Fibroblast of peridontal ligament (primary cell): ENCODE measurements at regions not wholly inside any gene's neighbourhood (a gene's known extent, or its start where the extent isn't known, plus 50 kb on each side); places are given as distances from the start of the nearest gene placed in this dataset.
A peak's percentile ranks its signal among the peaks of the same experiment; 100 is the strongest.

Experiments
- DNase-seq: peaks from one replicate; pipeline ENCODE4 v3.0.0-alpha.2; 2010; ENCODE audit errors: extremely low read depth

DNA sequence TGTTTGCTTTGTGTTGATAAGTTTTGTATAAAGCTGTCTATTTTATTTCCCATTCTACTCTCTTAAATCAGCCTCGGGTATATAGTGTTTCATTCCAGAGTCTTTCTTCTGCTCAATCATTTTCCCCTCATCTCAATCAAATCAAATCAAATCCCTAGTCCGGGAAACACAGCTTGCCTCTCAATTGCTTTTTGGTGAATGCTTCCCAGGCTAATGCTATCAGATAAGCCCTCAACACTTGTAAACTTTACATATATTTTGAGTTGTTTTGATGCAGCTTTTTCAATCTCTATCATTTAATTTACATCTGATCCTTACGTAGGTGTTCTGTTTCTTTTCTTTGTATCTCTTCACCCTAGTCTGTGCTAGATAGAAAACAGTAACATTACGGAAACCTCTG is 416.7 kb upstream of the PDE3A start:
- no peak for DNase-seq

DNA sequence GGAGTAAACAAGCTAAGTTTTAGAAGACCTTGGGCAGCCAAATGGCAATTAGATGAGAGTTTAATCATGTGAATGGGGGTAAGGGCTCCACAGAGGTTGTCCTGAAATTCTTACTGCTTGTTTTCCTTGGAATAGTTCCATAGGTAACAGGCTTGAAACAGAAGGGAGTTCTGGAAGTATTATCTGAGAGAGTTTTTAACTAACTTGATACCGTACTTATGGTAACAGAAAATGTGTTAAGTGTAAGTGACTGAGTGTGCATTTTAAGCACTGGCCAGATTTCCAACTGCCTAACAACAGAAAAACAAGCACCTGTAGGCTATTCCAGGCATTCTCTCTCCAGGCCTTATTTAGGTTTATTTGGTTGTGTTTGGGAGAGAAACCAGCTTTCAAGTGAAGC is 414.6 kb upstream of the PDE3A start:
- no peak for DNase-seq

DNA sequence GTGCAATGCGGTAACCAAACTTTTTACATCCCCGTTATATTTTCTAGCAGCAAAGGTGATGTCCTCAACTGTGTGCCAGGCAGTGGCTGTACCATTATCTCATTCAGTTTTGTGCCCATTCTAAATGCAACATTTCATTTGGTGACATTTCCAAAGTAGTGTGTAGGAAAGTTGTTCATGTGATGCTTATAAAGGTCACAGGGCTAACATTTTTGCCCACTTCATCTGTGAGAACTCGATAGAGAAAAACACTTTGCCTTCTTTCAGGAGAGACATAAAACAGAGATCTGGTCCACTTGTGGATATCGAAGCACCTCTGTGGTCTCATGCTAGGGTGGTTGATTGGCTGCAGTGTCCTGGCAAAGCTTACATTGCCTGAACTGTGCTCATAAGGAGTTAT is 414.2 kb upstream of the PDE3A start:
- no peak for DNase-seq

DNA sequence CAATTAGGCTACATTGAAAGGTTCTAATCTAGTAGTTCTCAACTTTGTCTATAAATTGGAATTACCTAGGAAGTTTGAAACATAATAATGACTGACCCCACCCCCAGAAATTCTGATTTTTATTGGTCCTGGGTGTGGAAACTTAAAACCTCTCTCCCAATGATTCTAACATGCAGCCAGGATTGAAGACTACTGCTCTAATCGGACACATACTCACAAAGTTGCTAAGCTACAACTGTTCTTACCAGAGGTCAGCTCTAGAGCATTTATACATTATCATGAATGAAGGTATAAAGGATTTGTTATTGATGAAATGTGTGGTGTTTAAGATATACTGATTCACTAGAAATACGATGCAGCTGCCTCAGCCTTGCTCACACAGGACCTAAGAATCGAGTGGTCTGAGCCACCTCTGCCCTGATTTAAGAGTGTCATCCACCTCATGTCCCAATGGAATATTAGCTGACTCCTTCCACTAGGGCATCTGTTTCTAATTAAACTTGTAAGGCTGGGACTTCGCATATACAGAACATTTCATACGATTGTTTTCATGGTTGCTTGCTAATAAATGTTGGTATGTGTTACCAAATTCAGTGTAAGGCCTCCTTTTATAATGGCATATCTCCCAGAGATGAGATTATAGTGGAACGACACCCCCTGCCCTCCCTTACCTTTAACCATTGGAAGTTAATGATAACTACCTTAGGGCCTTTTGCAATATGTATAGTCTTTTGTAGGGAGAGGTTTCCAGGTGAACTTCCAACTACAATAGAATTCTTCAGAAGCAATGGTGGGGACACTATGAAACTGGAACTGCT is 410.8 kb upstream of the PDE3A start:
- peak; percentile 38 for DNase-seq

DNA sequence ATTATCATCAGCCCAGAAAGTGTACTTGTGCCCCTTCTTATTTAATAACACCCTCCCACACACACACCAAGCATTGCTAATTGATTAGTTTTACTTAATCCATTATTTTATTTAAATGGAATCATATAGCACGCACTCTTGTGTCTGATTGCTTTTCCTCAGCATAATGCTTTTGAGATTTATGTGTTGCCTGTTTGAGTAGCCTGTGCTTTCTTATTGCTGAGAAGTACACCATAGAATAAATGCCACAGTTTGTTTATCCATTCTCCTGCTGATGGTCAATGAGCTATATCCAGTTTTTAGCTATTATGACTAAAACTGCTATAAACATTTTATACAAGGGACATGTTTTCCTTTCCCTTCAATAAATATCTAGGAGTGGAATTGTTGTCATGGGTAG is 409.9 kb upstream of the PDE3A start:
- DNase-seq = no peak

DNA sequence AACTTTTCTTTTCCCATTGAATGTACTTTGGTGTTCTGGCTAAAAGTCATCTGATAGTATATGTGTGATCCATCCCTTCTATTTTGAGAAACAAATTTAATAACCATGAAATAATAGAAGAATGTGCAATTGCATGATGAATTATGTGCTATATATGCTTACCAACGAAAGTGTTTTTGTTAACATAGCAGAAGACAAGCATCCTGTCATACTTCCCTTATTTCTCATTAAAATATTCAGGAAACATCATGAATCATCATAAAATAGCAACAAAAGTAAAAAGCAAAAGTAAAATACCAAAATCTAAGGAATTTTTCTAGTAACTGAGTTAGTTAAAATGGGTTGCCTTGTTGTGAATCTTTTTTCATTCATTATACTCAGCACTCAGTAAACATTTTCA is 409.0 kb upstream of the PDE3A start:
- DNase-seq = peak; percentile 17

DNA sequence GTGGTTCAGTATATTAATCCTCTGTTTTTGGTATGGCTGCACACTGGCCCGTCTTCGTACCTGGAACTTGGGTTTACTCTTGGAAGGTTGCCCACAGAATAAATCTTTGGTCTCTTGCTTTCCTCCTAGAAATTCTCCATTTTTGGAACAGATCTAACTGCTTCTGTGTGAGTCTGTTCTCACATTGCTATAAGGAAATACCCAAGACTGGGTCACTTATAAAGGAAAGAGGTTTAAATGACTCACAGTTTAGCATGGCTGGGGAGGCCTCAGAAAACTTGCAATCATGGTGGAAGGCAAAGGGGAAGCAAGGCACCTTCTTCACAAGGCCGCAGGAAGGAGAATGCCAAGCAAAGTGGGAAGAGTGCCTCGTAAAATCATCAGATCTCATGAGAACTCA is 407.8 kb upstream of the PDE3A start:
- DNase-seq = no peak

DNA sequence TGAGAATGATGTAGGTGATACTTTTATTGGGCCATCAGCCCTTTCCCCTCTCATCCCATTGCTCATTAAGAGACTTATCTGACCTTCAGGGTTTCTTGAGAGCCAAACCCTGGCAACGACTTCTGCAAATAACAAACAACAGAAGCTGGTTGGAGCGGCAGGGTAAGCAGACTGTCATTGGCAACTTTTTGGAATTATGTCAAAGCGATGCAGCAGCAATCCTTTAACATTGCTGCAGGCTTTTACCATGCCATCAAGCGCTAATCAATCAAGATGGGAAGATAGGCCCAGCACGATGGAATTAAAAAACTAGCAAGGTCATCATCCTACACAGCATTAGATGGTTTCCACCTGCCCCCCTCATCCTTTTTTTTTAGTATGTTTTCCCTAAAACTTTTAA is 406.1 kb upstream of the PDE3A start:
- no peak for DNase-seq

DNA sequence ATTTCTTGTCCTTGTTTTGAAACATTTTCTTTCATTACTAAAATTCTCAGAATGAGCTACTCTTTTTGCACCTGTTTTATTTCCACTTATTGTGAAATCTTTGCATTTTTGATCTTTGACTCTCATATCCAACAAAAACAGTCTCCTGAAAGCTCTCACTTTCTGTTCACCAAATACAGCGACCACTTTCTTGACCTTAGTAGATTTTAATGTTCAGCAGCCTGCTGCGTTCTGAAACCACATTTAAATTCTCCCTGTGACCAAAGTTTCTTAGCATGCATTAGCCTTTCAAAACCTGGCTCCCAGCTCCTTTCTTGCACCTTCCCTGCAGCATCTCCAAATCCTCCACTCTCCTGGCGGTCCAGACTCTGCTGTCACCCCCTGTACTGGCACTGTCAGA is 404.4 kb upstream of the PDE3A start:
- no peak for DNase-seq

DNA sequence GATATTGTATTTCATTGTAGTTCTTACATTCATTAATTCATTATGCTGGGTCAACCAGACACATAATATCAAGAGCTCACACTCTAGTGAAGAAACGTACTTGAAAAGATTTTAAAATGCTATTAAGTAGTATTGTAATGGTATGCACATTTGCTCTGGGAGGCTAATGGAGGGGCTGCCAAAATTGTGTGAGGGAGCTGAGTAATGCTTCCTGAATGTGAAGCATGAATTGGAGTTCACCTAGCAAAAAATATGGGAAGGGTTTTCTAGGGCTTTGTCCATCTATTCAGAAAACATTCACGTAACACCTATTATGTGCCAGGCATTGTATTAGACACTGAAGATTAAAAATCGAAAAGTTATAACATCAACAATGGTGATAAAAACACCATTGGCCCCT is 403.8 kb upstream of the PDE3A start:
- no peak for DNase-seq

DNA sequence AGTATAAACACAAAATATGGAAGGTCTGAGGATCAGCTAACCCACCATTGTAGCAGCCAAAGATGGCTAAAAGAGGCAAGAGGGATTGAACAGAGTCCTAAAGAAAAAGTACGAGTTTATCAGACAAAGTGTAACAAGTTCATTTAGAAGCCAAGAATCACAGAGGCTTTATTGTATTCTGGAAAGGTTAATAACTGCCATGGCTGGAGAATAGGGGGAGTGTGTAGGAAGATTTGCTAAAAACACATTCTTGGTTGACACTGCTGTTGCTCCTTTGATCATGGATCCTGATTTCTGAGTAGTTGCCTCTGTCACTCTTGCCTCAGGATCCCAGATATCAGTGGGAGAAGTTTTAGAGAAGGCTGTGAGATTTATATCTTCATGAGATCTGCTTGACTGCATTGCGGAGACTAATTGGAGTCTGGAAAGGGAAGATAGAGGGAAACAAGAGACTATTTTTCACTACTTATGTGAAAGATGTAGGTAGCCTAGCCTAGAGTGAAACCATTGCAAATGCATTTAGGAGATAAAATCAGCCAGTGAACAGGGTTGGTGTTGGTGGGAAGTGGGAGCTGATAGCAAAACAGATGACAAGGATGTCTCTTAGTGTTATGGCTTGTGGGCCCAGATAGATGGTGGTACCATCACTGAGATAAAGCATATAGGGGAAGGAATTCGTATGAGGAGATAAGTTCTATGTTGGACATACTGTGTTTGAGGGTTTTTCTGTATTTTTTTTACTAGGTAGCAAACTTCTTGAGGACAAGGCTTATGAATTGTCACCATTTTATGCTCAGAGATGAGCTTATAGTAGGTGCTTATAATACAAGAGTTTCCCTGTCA is 402.9 kb upstream of the PDE3A start:
- no peak for DNase-seq

DNA sequence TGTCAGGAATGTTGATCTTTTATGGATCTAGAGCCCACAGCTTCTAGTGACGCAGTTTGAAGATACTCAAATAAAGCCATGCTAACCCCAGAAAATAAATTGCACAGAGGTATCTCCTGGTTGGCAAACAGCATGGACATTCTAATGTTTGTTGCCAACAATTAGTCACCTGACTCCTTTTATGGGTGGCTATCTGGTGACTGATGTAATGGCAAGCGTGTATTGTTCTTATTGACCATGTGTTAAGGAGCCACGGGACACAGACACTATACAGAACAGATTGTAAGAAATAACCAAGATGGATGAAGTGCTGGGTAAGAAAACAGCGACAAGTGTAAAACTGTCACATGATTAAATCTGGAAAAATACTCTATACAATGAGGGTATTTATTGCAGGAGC is 401.3 kb upstream of the PDE3A start:
- DNase-seq = no peak

DNA sequence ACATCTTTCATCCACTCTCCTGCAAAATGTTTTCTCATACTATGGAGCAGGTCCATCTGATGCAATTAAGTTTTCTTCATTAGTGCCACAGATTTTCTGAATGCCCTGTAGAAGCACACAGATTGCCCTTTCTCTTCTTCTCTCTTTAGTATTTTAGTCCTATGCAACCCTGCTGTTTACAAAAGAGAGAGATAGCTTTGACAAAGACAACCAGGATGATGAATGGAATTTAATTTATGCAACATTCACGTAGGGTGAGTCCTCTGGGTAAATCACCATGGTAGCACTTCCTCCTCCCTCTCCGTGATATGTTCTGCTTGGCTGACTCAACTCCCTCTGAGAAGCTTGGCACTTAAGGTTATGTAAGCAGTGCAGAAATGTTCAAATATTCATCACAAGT is 400.9 kb upstream of the PDE3A start:
- DNase-seq = peak; percentile 88

DNA sequence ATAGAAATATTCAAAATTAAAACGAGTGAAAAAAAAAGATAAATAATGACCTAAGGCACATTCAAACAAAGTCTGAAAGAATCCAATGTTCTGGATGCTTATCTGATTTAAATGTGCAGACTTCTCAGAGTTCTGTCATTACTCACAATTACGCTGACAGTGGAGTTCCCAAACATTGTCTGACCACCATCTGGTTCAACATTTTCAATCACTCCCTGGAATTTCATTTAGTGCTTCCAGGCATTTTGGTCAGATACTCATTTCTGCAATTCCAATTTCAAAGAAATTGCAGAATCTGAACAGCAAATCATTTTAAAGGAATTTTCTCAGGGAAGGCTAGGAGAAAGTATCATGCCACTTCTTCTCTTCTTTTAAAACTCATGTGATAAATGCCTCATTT is 398.2 kb upstream of the PDE3A start:
- DNase-seq = peak; percentile 94

DNA sequence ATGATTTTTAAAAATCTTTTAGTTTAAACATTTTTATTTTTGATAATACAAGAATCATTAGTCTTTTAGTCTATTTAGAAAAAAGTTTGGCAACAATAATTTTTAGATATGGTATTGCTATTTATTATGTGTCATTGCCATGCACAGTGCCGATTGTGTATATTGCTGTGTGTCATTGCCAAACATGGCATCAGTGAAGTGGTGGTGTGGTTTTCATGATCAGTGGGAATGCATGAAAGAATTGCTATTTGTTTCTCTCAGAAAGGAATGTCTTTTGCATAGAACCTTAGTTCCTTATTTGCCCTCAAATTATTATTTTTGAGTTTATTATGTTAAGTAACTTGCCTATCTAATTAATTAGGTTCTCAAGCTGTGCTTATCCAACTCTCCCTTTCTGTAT is 397.5 kb upstream of the PDE3A start:
- DNase-seq = peak; percentile 41

DNA sequence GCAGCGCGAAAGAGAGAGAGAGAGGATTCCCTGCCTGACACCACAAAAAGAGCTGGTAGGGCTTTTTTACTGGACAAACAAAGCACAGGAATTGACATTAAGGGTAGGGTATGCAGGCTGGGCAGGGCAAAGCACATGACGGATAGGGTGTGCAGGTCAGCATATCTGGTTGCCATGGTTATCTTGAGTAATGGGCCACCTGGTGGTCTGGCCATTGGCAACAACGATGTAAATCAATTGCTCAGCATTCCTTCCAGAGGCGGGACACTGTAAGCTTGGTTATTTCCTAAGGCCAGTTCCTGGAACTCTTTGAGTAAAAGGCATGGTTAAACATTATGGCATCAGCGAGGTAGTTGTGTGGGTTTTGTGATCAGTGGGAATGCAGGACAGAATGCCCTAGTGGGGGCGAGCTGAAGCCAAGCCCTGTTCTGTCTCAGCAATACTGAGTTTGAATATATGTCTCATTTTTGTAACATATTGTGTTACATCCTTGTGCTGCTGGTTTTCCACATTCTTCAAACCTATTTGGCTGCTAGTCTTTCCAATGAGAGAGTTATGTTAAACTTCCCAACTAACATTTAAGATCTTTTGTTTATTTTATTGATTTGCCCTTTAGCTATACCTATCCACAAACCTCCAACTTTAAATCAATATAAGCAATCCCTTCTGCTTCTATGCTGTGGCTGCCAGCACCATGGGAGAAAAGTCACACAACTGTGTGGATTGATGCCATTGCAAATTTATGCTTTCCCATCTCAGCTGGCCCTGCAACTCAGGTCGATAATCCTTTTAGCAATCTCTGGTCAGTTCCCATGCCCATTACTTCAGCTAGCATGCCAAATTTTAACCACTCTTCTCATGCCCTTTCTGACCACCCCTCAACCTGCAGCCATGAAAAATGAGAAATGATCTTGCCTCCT is 396.7 kb upstream of the PDE3A start:
- DNase-seq = peak; percentile 81

DNA sequence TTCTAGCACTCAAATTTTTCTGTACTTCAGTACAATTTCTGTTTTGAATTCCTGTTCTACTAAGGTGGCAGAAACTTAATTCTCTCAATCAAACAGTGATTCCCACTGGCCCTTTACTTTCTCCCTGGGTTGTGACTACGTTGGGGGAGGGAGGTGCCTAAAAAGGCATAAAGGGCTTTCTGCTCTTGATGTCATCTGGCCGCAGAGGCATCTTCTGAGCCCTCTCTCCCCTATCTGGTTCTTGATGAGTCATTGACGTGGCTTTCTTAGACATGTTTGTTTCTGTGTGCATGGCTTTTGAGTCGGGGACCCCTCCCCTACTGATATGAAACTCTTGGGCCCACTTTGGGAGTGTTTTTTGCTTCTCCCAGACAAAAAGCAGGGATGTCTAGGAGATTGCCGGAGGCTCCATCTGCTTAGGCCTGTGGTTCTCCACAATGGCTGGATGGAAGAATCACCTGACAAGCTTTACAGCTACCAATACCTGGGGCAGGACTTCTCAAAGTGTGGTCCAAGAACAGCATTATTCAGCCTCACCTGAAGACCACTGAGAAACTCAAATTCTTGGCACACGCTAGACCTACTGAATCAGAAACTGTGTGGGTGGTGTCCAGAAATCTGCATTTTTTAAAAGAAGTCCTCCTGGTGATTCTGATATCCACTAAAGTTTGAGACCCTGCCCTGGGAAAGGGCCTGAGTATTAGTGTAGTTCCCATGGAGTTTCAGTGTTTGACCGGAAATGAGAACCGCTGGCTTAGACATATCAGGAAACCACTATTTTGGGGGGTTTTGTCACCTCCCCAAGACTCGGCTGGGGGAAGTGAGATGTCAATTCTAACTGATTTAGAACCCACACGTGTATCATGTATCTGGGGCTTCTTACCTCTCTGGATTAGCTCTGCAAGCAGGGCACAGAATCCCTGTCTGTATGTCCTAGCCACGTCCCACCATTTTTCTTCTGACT is 395.7 kb upstream of the PDE3A start:
- DNase-seq = no peak

DNA sequence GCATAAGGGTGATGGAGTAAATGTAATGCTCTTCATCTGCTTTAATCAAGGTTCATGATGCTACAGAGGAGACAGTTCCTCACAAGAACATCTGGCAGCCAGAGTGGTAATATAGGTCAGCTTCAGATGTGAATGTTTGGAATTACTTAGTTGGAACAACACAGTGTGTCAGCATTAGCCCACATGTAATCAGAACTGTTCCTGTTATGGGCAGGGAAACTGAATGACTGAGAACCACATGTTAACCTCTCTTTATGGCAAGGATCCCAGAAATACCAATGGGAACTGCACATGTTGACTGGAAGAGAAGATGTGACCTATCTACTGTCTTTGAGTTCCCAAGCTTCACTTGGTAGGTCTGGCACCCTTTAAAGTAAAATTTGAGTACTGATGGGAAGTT is 390.1 kb upstream of the PDE3A start:
- peak; percentile 97 for DNase-seq

DNA sequence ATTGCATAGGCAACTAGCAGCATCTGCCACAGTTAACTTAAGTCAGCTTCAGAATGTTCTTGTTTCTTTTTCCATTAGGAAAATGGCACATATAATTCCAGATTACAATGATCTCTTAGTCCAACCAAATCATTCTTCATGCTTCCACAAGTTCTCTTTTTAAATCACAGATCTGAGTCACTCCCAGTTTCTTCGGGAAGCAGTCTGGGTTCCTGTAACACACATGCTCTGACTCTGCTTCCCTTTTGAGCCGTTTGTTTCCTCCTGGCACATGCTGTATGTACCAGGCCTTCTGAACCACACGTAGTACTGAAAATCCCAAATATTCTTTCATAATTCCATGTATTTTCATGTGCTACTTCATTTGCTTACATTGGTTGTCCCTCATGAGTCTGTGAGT is 388.8 kb upstream of the PDE3A start:
- no peak for DNase-seq

DNA sequence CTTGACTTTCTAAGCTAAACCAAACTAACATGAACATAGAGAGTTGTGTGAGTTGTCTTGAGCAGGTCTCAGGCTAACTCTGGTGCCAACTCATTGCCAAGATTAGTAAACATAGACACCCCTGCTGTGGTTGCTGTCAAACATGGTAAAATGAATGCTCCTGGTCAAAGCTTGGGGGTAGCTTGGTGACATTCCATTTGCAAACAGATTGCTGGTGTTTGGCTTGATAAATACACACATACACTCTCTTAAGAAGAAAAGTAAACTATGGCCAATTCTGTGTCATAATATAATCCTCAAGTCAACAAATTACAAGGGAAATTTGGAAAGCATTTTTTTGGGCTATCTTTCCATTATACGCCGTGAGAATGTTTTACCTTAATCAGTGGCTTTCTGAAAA is 386.4 kb upstream of the PDE3A start:
- no peak for DNase-seq

DNA sequence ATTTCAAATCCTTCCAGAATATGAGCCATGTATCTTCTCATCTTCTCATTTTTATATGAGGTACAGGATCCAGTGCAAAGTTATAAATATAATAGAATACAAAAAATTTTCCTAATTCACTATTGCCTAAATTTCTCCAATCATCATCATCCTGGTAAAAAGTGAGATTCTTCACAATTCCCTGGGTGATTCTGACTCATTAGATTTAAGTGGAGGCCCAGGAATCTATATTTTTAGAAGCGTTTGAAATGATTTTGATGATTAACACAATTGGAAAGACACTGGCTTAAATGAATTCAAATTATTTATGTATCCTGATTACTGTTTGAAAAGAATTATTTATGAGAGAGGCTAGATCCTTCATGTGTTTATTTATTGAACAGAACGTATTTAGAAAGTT is 380.3 kb upstream of the PDE3A start:
- peak; percentile 46 for DNase-seq
